A549 (cell line): ENCODE measurements at regions not wholly inside any gene's neighbourhood (a gene's known extent, or its start where the extent isn't known, plus 50 kb on each side); places are given as distances from the start of the nearest gene placed in this dataset.

Source experiments
- BHLHE40 ChIP-seq: IDR thresholded peaks from 2 replicates; pipeline ENCODE4 v1.6.1; 2012; ENCODE audit warnings: low read depth, low read length, inconsistent platforms
- CBX2 ChIP-seq: fragments of 200-600 bp; sonication (generic); IDR thresholded peaks from 2 replicates; pipeline ENCODE4 v1.6.1; 2016; ENCODE audit warnings: low read depth, mild to moderate bottlenecking, borderline replicate concordance
- CTCF ChIP-seq: fragments of >200 bp; sonication (Bioruptor Twin); formaldehyde crosslinking; IDR thresholded peaks from 3 replicates; pipeline ENCODE4 v1.5.1; 2016
- HOXA7 ChIP-seq: fragments of 250-450 bp; sonication (Bioruptor Pico); IDR thresholded peaks from 2 replicates; pipeline ENCODE4 v1.5.0; 2020; ENCODE audit warnings: mild to moderate bottlenecking, moderate library complexity
- HOXB5 ChIP-seq: fragments of 250-450 bp; sonication (Bioruptor Pico); IDR thresholded peaks from 2 replicates; pipeline ENCODE4 v1.5.0; 2020; ENCODE audit warnings: mild to moderate bottlenecking, moderate library complexity
- PBX3 ChIP-seq: IDR thresholded peaks from 2 replicates; pipeline ENCODE4 v1.6.1; 2012
- POLR2A ChIP-seq: IDR thresholded peaks from 2 replicates; pipeline ENCODE4 v1.6.1; 2012; ENCODE audit warnings: mild to moderate bottlenecking, low read length
- USF2 ChIP-seq: fragments of 450-650 bp; IDR thresholded peaks from 2 replicates; pipeline ENCODE4 v1.6.1; 2014; ENCODE audit warnings: antibody characterized with exemption

GRCh38 chr3:28076246-28076645 lies 165.2 kb upstream of the CMC1 start:
- TF ChIP-seq PBX3 (no peak), CTCF (no peak), HOXA7 (CRISPR knock-in tag) (no peak), BHLHE40 (no peak), HOXB5 (CRISPR knock-in tag) (no peak), USF2 (no peak), CBX2 (no peak), POLR2A (no peak)
